Calu3 (cell line): ENCODE measurements at regions not wholly inside any gene's neighbourhood (a gene's known extent, or its start where the extent isn't known, plus 50 kb on each side); places are given as distances from the start of the nearest gene placed in this dataset.

Experiments
- BruUV-seq: library from RNA; stranded (reverse); fragments of 400-500 nt; replicated peaks from 2 replicates; lab custom pipeline; 2021; lab: Mats Ljungman, UMichigan
- CTCF ChIA-PET: fragments of 300-600 bp; sonication (Branson Sonifier 250); formaldehyde crosslinking; loops from one replicate; lab custom pipeline; 2022; ENCODE audit warnings: antibody characterized with exemption; lab: Charles Lee
- DNase-seq: peaks from one replicate; pipeline ENCODE4 v3.0.0; 2022
- H3K27ac Mint-ChIP-seq: one replicate; pipeline ENCODE4 v1.8.0; 2022; ENCODE audit warnings: mixed read lengths; ENCODE audit not compliant: unreplicated experiment
- H3K27me3 Mint-ChIP-seq: one replicate; pipeline ENCODE4 v1.8.0; 2022; ENCODE audit warnings: mixed read lengths; ENCODE audit not compliant: unreplicated experiment
- H3K36me3 Mint-ChIP-seq: one replicate; pipeline ENCODE4 v1.8.0; 2022; ENCODE audit warnings: mild to moderate bottlenecking, moderate library complexity, mixed read lengths; ENCODE audit not compliant: insufficient read depth, unreplicated experiment
- H3K4me1 Mint-ChIP-seq: one replicate; pipeline ENCODE4 v1.8.0; 2022; ENCODE audit warnings: mild to moderate bottlenecking, low read depth, mixed read lengths; ENCODE audit not compliant: unreplicated experiment
- H3K4me3 Mint-ChIP-seq: one replicate; pipeline ENCODE4 v1.8.0; 2022; ENCODE audit warnings: mild to moderate bottlenecking, low read depth, moderate library complexity, mixed read lengths; ENCODE audit not compliant: unreplicated experiment
- H3K9me3 Mint-ChIP-seq: one replicate; pipeline ENCODE4 v1.8.0; 2022; ENCODE audit warnings: low read depth, mixed read lengths; ENCODE audit not compliant: unreplicated experiment
- intact Hi-C: fragments of 100-400 bp; cut with micrococcal nuclease; formaldehyde crosslinking; loops from one replicate; pipeline ENCODE4 v1.10.0; 2022; ENCODE audit not compliant: unreplicated experiment
- TF ChIP-seq, protein P1 (sequence below): fragments of 200-600 bp; IDR thresholded peaks from one replicate; pipeline ENCODE4 v1.8.0; 2022; ENCODE audit warnings: antibody characterized with exemption; ENCODE audit not compliant: unreplicated experiment

DNA sequence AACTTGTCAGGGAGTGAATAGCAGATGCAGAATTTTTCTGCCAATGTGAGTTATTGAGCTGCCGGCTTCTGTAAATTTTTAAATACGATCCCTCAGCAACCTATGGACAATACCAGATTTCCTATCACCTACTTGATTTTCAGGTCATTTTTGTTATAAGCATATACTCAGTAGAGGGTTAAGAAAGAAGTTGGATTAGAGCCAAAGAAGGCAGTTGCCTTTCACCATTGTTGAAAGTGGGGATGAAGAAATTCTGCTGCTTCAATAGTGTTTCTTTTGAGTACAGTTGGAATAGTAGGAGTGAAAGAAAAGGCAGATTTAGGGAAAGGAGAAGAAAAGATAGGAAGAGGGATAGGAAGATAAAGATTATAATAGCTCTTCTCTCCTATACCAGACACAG, 197.1 kb downstream of the ATP23 start:
- no peaks in the 10 kb centered on the region for H3K27me3 Mint-ChIP-seq
- no peaks in the 10 kb centered on the region for H3K4me1 Mint-ChIP-seq
- H3K36me3 Mint-ChIP-seq = no peaks in the 10 kb centered on the region
- CTCF ChIA-PET = no interaction called here
- no peak for DNase-seq
- no peaks in the 10 kb centered on the region for H3K9me3 Mint-ChIP-seq
- H3K27ac Mint-ChIP-seq = no peak overlapping the region
- intact Hi-C loops = no loop called here
- BruUV-seq = no TSS peak
- TF ChIP-seq, protein P1, sequence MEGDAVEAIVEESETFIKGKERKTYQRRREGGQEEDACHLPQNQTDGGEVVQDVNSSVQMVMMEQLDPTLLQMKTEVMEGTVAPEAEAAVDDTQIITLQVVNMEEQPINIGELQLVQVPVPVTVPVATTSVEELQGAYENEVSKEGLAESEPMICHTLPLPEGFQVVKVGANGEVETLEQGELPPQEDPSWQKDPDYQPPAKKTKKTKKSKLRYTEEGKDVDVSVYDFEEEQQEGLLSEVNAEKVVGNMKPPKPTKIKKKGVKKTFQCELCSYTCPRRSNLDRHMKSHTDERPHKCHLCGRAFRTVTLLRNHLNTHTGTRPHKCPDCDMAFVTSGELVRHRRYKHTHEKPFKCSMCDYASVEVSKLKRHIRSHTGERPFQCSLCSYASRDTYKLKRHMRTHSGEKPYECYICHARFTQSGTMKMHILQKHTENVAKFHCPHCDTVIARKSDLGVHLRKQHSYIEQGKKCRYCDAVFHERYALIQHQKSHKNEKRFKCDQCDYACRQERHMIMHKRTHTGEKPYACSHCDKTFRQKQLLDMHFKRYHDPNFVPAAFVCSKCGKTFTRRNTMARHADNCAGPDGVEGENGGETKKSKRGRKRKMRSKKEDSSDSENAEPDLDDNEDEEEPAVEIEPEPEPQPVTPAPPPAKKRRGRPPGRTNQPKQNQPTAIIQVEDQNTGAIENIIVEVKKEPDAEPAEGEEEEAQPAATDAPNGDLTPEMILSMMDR = no peak
- no peak overlapping the region for H3K4me3 Mint-ChIP-seq

DNA sequence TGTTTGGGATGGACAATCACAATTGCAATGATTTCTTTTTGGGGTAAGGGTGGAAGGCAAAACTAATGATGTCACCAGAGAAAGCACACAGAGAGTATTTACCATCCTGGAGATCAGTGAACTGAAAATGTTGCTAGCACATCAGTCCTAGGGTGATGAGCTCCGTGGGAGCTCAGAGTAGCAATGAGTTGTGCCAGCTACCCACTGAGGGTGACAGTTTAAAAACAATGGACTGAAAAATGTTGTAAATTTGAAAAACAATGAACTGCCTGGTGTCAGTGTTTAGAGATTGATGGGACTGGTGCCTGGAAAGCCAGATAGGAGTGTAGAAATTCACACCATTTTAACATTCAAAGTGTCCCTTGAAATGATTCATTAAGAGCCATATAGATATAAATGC, 198.5 kb downstream of the ATP23 start:
- H3K27me3 Mint-ChIP-seq = no peaks in the 10 kb centered on the region
- H3K4me1 Mint-ChIP-seq = no peaks in the 10 kb centered on the region
- no peak for DNase-seq
- no peak overlapping the region for H3K27ac Mint-ChIP-seq
- no peaks in the 10 kb centered on the region for H3K9me3 Mint-ChIP-seq
- BruUV-seq = no TSS peak
- CTCF ChIA-PET = no interaction called here
- TF ChIP-seq, protein P1 = no peak
- intact Hi-C loops = no loop called here
- H3K36me3 Mint-ChIP-seq = no peaks in the 10 kb centered on the region
- H3K4me3 Mint-ChIP-seq = no peak overlapping the region

DNA sequence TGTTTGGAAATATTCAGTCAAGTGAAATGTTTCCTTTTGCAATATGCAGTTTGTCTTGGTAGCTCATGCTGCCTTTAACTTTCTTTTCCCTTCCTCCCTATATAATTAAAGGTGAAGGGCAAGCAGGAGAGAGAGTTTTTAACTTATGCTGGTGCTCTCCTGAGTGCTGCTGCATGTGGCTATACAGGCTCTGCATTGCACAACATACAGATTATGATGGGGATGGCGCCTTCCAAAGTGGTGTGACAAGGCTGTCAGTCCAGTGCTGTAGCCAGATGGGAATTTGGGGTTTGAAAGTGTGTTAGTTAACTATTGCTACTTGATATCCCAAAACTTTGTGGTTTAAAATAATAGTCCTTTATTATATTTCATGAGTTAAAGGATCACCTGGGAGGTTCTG, 199.0 kb downstream of the ATP23 start:
- CTCF ChIA-PET = no interaction called here
- no peaks in the 10 kb centered on the region for H3K9me3 Mint-ChIP-seq
- no TSS peak for BruUV-seq
- no peak overlapping the region for H3K4me3 Mint-ChIP-seq
- intact Hi-C loops = no loop called here
- H3K27ac Mint-ChIP-seq = no peak overlapping the region
- no peak for DNase-seq
- H3K4me1 Mint-ChIP-seq = no peaks in the 10 kb centered on the region
- TF ChIP-seq, protein P1 = no peak
- H3K36me3 Mint-ChIP-seq = no peaks in the 10 kb centered on the region
- no peaks in the 10 kb centered on the region for H3K27me3 Mint-ChIP-seq

DNA sequence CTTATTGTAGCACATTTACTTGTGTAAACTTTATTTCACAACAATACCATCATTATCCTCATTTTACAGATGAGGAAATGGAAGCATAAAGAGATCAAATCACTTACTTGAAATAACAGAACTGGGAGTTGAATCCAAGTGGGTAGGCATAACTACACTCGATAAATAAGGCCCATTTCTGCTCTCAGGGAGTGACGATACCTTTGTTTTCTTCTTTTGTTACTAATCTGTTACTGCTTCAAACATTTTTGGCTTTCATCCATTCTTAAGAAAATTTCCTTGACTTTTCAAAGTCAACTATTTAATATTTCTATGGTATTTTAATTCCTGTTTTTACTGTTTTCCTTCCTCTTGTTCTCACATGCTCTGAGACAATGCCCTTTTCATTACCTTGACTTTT, 201.6 kb downstream of the ATP23 start:
- no peak overlapping the region for H3K27ac Mint-ChIP-seq
- no peak for DNase-seq
- H3K36me3 Mint-ChIP-seq = no peaks in the 10 kb centered on the region
- TF ChIP-seq, protein P1 = no peak
- H3K9me3 Mint-ChIP-seq = peaks cover 5% of the 10 kb centered on the region
- H3K4me1 Mint-ChIP-seq = no peaks in the 10 kb centered on the region
- CTCF ChIA-PET = no interaction called here
- H3K27me3 Mint-ChIP-seq = no peaks in the 10 kb centered on the region
- intact Hi-C loops = no loop called here
- no peak overlapping the region for H3K4me3 Mint-ChIP-seq
- BruUV-seq = no TSS peak
